HCT116 (cell line): ENCODE measurements at regions not wholly inside any gene's neighbourhood (a gene's known extent, or its start where the extent isn't known, plus 50 kb on each side); places are given as distances from the start of the nearest gene placed in this dataset.

Experiments
- ATAC-seq: fragments of 200-7000 bp; cut with Tn5 transposase; 2 replicates; pipeline ENCODE4 v1.9.1; 2020; ENCODE audit warnings: mild to moderate bottlenecking, moderate library complexity
- BruUV-seq: library from RNA; stranded (reverse); fragments of 400-500 nt; replicated peaks from 2 replicates; lab custom pipeline; 2021; lab: Mats Ljungman, UMichigan
- CTCF ChIA-PET: fragments of 300-600 bp; sonication (Branson Sonifier 250); formaldehyde crosslinking; loops from one replicate; lab custom pipeline; 2021; ENCODE audit warnings: antibody characterized with exemption; lab: Charles Lee
- POLR2A ChIA-PET: fragments of 300-600, 350-600 bp; sonication (Branson Sonifier 250); formaldehyde crosslinking; loops from one replicate; lab custom pipeline; 2021; ENCODE audit warnings: antibody characterized with exemption; lab: Charles Lee
- RAD21 ChIA-PET, 2 experiments: fragments of 300-600 bp; sonication (Branson Sonifier 250); formaldehyde crosslinking; loops; one replicate each; lab custom pipeline; 2023; ENCODE audit warnings: low total read pairs in 2 of 2; ENCODE audit not compliant: uncharacterized antibody in 2 of 2, unreplicated experiment in 2 of 2, low non-redundant PET in 1 of 2; lab: Charles Lee
- DNase-seq: peaks from one replicate; pipeline ENCODE4 v3.0.0-alpha.2; 2010; ENCODE audit warnings: low read depth, low spot score
- H2AFZ ChIP-seq: fragments of 200-600 bp; shearing (Covaris generic), sonication (generic); 2 replicates; pipeline ENCODE4 v1.6.1; 2017; ENCODE audit warnings: low read depth, mixed run types, mixed read lengths, antibody characterized with exemption, low read length; ENCODE audit not compliant: poor library complexity, severe bottlenecking
- H3K27ac ChIP-seq: 2 replicates; pipeline ENCODE4 v1.5.1; 2012; ENCODE audit warnings: low read depth, low read length
- H3K27me3 ChIP-seq: fragments of 200-600 bp; sonication (generic); 2 replicates; pipeline ENCODE4 v1.6.1; 2016; ENCODE audit warnings: mixed run types, low read length, mixed read lengths; ENCODE audit not compliant: insufficient read depth
- H3K36me3 ChIP-seq, 2 experiments: fragments of 200-500 bp in 1 of 2; fragments of 200-600 bp in 1 of 2; sonication (Bioruptor generic) in 1 of 2; sonication (generic) in 1 of 2; 2 replicates each; pipeline versions ENCODE4 v1.5.1 to v1.6.1; 2014 to 2016; ENCODE audit warnings: low read length in 2 of 2, inconsistent platforms in 1 of 2, mixed read lengths in 1 of 2, mixed run types in 1 of 2; ENCODE audit not compliant: insufficient read depth in 2 of 2, control insufficient read depth in 1 of 2
- H3K4me1 ChIP-seq, 2 experiments: fragments of 200-600 bp in 1 of 2; sonication (generic) in 1 of 2; 2 replicates each; pipeline versions ENCODE4 v1.5.1 to v1.6.1; 2012 to 2017; ENCODE audit warnings: low read length in 2 of 2, inconsistent platforms in 1 of 2, mild to moderate bottlenecking in 1 of 2, mixed read lengths in 1 of 2, mixed run types in 1 of 2, moderate library complexity in 1 of 2; ENCODE audit not compliant: insufficient read depth in 2 of 2, control insufficient read depth in 1 of 2
- H3K4me2 ChIP-seq: fragments of 200-600 bp; sonication (generic); 2 replicates; pipeline ENCODE4 v1.6.1; 2017; ENCODE audit warnings: mixed run types, low read length, mixed read lengths
- H3K4me3 ChIP-seq, 2 experiments: fragments of 200-600 bp in 1 of 2; sonication (generic) in 1 of 2; replicated peaks in 1 of 2; 2 replicates each; pipeline ENCODE4 v1.5.1; 2011 to 2016; ENCODE audit warnings: low read length in 2 of 2, control low read depth in 1 of 2, low read depth in 1 of 2, mild to moderate bottlenecking in 1 of 2, mixed read lengths in 1 of 2, mixed run types in 1 of 2
- H3K79me2 ChIP-seq: fragments of 200-600 bp; sonication (generic); 2 replicates; pipeline ENCODE4 v1.6.1; 2017; ENCODE audit warnings: mild to moderate bottlenecking, mixed run types, low read length, moderate library complexity, mixed read lengths; ENCODE audit not compliant: insufficient read depth
- H3K9ac ChIP-seq: fragments of 200-600 bp; sonication (generic); 2 replicates; pipeline ENCODE4 v1.6.1; 2016; ENCODE audit warnings: low read length, mixed read lengths
- H3K9me2 ChIP-seq: fragments of 200-600 bp; sonication (generic), shearing (Covaris generic); 2 replicates; pipeline ENCODE4 v1.6.1; 2017; ENCODE audit warnings: mixed run types, mild to moderate bottlenecking, moderate library complexity; ENCODE audit not compliant: insufficient read depth
- H3K9me3 ChIP-seq, 2 experiments: fragments of 200-500 bp in 1 of 2; fragments of 200-600 bp in 1 of 2; sonication (Bioruptor generic) in 1 of 2; sonication (generic) in 1 of 2; 2 replicates each; pipeline ENCODE4 v1.6.1; 2014 to 2017; ENCODE audit warnings: low read length in 2 of 2, mixed read lengths in 2 of 2, inconsistent platforms in 1 of 2, low read depth in 1 of 2, mild to moderate bottlenecking in 1 of 2, mixed run types in 1 of 2, moderate library complexity in 1 of 2; ENCODE audit not compliant: control insufficient read depth in 1 of 2, insufficient read depth in 1 of 2
- H4K20me1 ChIP-seq: fragments of 200-600 bp; sonication (generic), shearing (Covaris generic); 2 replicates; pipeline ENCODE4 v1.6.1; 2017; ENCODE audit warnings: mixed run types, mild to moderate bottlenecking, moderate library complexity; ENCODE audit not compliant: insufficient read depth
- CBX3 ChIP-seq: IDR thresholded peaks from 2 replicates; pipeline ENCODE4 v1.6.1; 2012; ENCODE audit warnings: low read depth
- CTCF ChIP-seq, 3 experiments: fragments of 200-600 bp in 1 of 3; sonication (generic) in 1 of 3; IDR thresholded peaks in 2 of 3; conservative IDR thresholded peaks in 1 of 3; 2 replicates each; pipeline ENCODE4 v1.5.1; 2012 to 2017; ENCODE audit warnings: low read depth in 2 of 3, low read length in 2 of 3, antibody characterized with exemption in 1 of 3, borderline replicate concordance in 1 of 3, control low read depth in 1 of 3, mild to moderate bottlenecking in 1 of 3, mixed read lengths in 1 of 3, mixed run types in 1 of 3, moderate library complexity in 1 of 3; ENCODE audit not compliant: insufficient read depth in 1 of 3
- EGR1 ChIP-seq: IDR thresholded peaks from 2 replicates; pipeline ENCODE4 v1.6.1; 2012; ENCODE audit warnings: low read depth
- ELF1 ChIP-seq: IDR thresholded peaks from 2 replicates; pipeline ENCODE4 v1.6.1; 2012; ENCODE audit warnings: low read depth, borderline replicate concordance
- EZH2 ChIP-seq: fragments of 200-600 bp; sonication (generic); IDR thresholded peaks from 2 replicates; pipeline ENCODE4 v1.6.1; 2017; ENCODE audit warnings: antibody characterized with exemption, mixed run types
- EZH2phosphoT487 ChIP-seq: fragments of 200-600 bp; IDR thresholded peaks from 2 replicates; pipeline ENCODE4 v1.6.1; 2018; ENCODE audit warnings: antibody characterized with exemption, borderline replicate concordance
- POLR2A ChIP-seq: IDR thresholded peaks from 2 replicates; pipeline ENCODE4 v1.7.0; 2011; ENCODE audit warnings: borderline replicate concordance; ENCODE audit not compliant: insufficient read depth, insufficient read length; ENCODE audit errors: extremely low read depth
- POLR2AphosphoS5 ChIP-seq: IDR thresholded peaks from 2 replicates; pipeline ENCODE4 v1.6.1; 2011; ENCODE audit warnings: mild to moderate bottlenecking, low read depth, low read length, moderate library complexity
- SIN3A ChIP-seq: IDR thresholded peaks from 2 replicates; pipeline ENCODE4 v1.6.1; 2012; ENCODE audit warnings: low read depth
- TCF7L2 ChIP-seq: IDR thresholded peaks from 2 replicates; pipeline ENCODE4 v1.7.0; 2011; ENCODE audit warnings: borderline replicate concordance, inconsistent platforms; ENCODE audit not compliant: insufficient read depth, insufficient read length; ENCODE audit errors: extremely low read depth
- YY1 ChIP-seq: IDR thresholded peaks from 2 replicates; pipeline ENCODE4 v1.6.1; 2011; ENCODE audit warnings: low read length, low read depth, moderate library complexity, mild to moderate bottlenecking; ENCODE audit not compliant: insufficient replicate concordance; ENCODE audit errors: extremely low read depth
- ZBTB33 ChIP-seq: IDR thresholded peaks from 2 replicates; pipeline ENCODE4 v1.6.1; 2011; ENCODE audit warnings: mild to moderate bottlenecking, low read length, moderate library complexity; ENCODE audit not compliant: insufficient replicate concordance; ENCODE audit errors: extremely low read depth
- ZFX ChIP-seq: fragments of 450-650 bp; IDR thresholded peaks from 2 replicates; pipeline ENCODE4 v1.6.1; 2017
- intact Hi-C: fragments of 100-400 bp; cut with micrococcal nuclease; formaldehyde crosslinking; loops from 2 replicates; pipeline ENCODE4 v1.10.0; 2022

DNA sequence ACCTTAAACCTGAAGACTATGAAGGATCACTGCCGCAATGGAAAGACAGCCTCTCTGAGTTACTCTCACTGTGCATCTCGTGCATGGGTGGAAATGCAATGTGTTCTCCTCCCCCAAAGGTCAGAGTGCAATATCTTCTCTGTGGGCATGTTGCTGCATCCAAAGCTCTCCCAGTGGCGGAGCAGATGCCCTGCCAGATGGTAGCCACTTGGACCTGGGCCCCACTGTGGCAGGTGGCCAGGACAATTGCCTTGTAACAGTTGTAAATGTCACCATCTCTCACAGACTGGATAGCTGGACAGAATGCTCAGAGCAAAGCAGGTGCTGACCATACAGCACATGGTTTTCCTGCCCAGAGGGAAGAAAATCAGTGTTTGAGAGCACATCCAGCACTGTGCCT is 542.0 kb downstream of the FAM181B start:
- Histone ChIP-seq H4K20me1 (no peaks in the 10 kb centered on the region), H3K9me3 (peaks cover 4 to 8% of the 10 kb centered on the region in 2 experiments; a peak in 2 of 4 replicates)
- no peak for DNase-seq
- TF ChIP-seq POLR2AphosphoS5 (no peak), TCF7L2 (no peak), EGR1 (no peak)
- TF ChIP-seq, all 23 proteins: peak for 0
- no peaks in the 10 kb centered on the region for H3K79me2 ChIP-seq
- H3K4me1 ChIP-seq: no peaks in the 10 kb centered on the region
- RAD21 ChIA-PET: no interaction called here
- POLR2A ChIA-PET: no interaction called here
- no peak overlapping the region for H3K4me3 ChIP-seq
- no peaks in the 10 kb centered on the region for H3K27me3 ChIP-seq
- no peak overlapping the region for H3K4me2 ChIP-seq
- H3K27ac ChIP-seq: no peak overlapping the region
- H2AFZ ChIP-seq: no peak overlapping the region
- no peak overlapping the region for H3K9ac ChIP-seq
- intact Hi-C loops: no loop called here
- no peaks in the 10 kb centered on the region for H3K9me2 ChIP-seq
- CTCF ChIA-PET: no interaction called here
- no peak for ATAC-seq
- H3K36me3 ChIP-seq: no peaks in the 10 kb centered on the region
- BruUV-seq: no TSS peak

GRCh38 chr11:82185925-82186324 is 547.7 kb downstream of the FAM181B start:
- no peak for ATAC-seq
- no peak overlapping the region for H3K4me3 ChIP-seq

More at GRCh38 chr11:82185925-82186324, 547.7 kb downstream of the FAM181B start:
- no peaks in the 10 kb centered on the region for H3K36me3 ChIP-seq
- H3K9me3 ChIP-seq: peaks cover 0 to 4% of the 10 kb centered on the region in 2 experiments; a peak in 2 of 4 replicates
- intact Hi-C loops: no loop called here
- H3K9me2 ChIP-seq: no peaks in the 10 kb centered on the region
- no peaks in the 10 kb centered on the region for H4K20me1 ChIP-seq
- no peaks in the 10 kb centered on the region for H3K79me2 ChIP-seq
- no peak overlapping the region for H2AFZ ChIP-seq
- no peak for TF ChIP-seq SIN3A
- no peak for TF ChIP-seq YY1
- TF ChIP-seq EZH2: no peak
- no peak for TF ChIP-seq ZBTB33
- TF ChIP-seq CTCF (IDR thresholded peaks at IDR 0.05 in 2 of 3, conservative IDR thresholded peaks at IDR 0.05 in 1 of 3; ENCODE audit: borderline replicate concordance in 1 of 3, insufficient read depth in 1 of 3, low read depth in 2 of 3, low read length in 2 of 3): no peak
- no peak for TF ChIP-seq EGR1
- TF ChIP-seq ELF1: no peak
- TF ChIP-seq POLR2AphosphoS5: no peak
- no peak for TF ChIP-seq EZH2phosphoT487
- TF ChIP-seq POLR2A: no peak
- TF ChIP-seq CBX3: no peak
- TF ChIP-seq ZFX: no peak
- TF ChIP-seq, all 23 proteins: peak for 0
- H3K27ac ChIP-seq: no peak overlapping the region
- H3K9ac ChIP-seq: no peak overlapping the region
- ChIA-PET POLR2A (no interaction called here), RAD21 (no interaction called here), CTCF (no interaction called here)
- no peaks in the 10 kb centered on the region for H3K4me1 ChIP-seq
- H3K27me3 ChIP-seq: no peaks in the 10 kb centered on the region
- DNase-seq: no peak
- no TSS peak for BruUV-seq
- no peak overlapping the region for H3K4me2 ChIP-seq
